ENCODE measurements at regions not wholly inside any gene's neighbourhood (a gene's known extent, or its start where the extent isn't known, plus 50 kb on each side); places are given as distances from the start of the nearest gene placed in this dataset.

DNA sequence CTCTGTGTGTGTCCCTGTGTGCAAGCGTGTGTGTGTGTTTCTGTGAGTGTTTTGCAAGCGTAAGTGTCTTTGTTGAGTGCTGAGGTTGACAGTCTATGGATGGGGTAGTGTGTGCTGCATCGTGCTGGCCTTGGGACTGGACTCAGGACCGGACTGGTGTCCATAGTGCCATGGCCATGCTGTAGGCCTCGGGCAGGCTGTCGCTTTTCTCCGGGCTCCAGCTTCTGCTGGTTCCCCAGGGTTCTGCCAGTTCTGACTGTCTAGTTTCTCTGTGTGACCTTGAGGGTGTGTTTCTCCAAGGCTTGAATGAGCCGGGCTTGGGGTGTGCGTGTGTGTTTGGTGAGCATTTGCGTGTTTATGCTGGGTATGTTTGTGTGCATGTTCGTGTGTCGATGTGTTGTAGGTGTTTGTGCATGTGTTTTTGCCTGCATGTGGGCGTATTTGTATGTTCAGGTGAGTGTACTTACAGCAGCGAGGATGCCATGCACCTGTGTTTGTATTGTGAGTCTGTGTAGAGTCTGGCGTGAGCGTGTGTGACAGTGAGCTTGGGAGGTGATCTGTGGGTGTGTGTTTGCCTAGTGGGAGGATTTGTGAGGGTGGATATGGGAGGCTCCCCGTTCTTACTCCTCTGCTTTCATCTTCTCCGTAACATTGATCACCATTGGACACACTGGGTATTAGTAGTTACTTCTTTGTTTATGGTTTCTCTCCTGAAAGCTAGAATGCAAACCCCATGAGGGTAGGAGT is 51.7 kb upstream of the POU3F1 start:
- intact Hi-C loops (cut with micrococcal nuclease), result no loop called here
- H3K27me3 Mint-ChIP-seq (ENCODE audit: insufficient read depth), result peaks cover 12% of the 10 kb centered on the region
- no peaks in the 10 kb centered on the region for H3K9me3 Mint-ChIP-seq
- no peak overlapping the region for H3K27ac Mint-ChIP-seq
- no peak overlapping the region for H3K4me3 Mint-ChIP-seq
- DNase-seq (ENCODE audit: low spot score), result no peak
- H3K4me1 Mint-ChIP-seq (ENCODE audit: low read depth), result no peaks in the 10 kb centered on the region
- H3K36me3 Mint-ChIP-seq (ENCODE audit: low read depth), result no peaks in the 10 kb centered on the region

DNA sequence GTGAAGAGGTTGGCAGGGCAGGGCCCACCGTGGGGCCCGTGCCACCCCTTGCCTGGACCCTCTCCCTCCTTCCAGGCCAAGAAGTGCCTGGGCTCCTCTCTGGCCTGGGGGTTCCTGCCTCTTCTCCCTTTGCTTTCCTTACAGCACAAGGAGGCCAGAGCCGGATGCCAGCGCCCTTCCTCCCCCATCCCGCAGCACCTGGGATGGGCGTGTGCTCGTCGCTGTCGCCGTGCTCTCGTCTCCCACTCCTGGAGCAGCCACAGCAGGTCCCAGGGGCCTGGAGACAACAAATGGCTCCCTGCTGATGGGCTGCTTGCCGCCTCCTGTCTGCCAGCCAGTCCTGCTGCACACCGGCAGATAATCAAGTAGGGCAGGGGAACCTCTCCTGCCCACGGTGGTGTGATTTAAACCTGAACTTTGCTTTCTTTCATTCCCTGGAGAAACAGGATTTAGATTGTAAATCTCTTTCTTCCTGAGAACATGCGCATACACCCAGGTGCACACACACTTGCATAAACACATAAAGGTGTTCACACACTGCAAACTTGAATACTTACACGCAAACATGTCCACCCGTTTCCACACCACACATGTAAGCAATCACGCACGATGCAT is 50.8 kb upstream of the POU3F1 start:
- intact Hi-C loops (cut with micrococcal nuclease), result no loop called here
- peaks cover 10% of the 10 kb centered on the region for H3K27me3 Mint-ChIP-seq (ENCODE audit: insufficient read depth)
- no peak for DNase-seq (ENCODE audit: low spot score)
- H3K4me1 Mint-ChIP-seq (ENCODE audit: low read depth), result no peaks in the 10 kb centered on the region
- H3K4me3 Mint-ChIP-seq, result no peak overlapping the region
- no peak overlapping the region for H3K27ac Mint-ChIP-seq
- H3K36me3 Mint-ChIP-seq (ENCODE audit: low read depth), result no peaks in the 10 kb centered on the region
- H3K9me3 Mint-ChIP-seq, result no peaks in the 10 kb centered on the region
